GM18498 (cell line): ENCODE measurements at regions not wholly inside any gene's neighbourhood (a gene's known extent, or its start where the extent isn't known, plus 50 kb on each side); places are given as distances from the start of the nearest gene placed in this dataset.
"Not testable (repeated sequence)": the region's sequence is repeated elsewhere in the genome, so short reads cannot be mapped to it uniquely, and the experiment has no call there.

ENCODE experiments used
- ATAC-seq: cut with Tn5 transposase; IDR thresholded peaks from one replicate; pipeline ENCODE4 v1.9.1; 2021; ENCODE audit warnings: mild to moderate bottlenecking, moderate library complexity; ENCODE audit not compliant: unreplicated experiment

GRCh38 chr17:71173991-71174390 lies 946.8 kb upstream of the SOX9 start:
- no peak for ATAC-seq

DNA sequence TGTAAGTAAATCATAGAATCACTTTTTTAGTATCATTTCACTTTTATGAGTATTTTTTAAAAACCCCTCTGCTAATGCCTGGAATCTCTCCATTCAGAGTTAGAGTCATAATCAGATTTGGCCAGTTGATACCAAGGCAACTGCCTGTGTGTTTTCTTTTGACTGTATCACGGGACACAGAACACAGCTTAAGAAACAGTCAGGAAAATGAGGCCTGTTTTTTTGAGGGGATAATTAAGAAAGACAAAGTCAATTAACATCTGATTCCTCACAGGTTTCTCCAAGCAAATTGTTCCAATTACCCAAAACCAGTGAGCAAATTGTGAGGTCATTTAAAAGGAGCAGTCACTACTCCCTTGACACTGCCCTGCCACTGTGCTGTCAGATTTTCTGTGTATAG lies 944.5 kb upstream of the SOX9 start:
- no peak for ATAC-seq

DNA sequence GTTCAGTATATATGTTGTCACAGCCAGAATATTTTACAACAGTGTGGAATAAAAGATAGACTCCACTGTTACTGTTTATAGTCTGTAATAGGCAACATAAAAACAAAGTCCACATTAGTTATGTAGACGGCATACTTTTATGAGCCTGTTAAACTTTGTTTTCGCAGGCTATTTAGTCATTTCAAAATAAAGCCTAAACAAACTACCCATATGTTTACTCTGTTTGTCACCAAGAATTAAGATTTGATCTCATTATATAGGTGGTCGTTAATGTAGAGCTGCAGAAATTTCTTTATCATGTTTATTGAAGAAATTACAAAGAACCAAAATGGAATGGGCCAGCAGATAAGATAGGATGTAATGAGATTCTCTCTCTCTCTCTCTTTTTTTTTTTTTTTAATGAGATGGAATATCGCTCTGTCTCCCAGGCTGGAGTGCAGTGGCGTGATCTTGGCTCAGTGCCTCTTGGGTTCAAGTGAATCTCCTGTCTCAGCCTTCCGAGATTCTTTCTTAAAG lies 943.8 kb upstream of the SOX9 start:
- ATAC-seq: no peak

DNA sequence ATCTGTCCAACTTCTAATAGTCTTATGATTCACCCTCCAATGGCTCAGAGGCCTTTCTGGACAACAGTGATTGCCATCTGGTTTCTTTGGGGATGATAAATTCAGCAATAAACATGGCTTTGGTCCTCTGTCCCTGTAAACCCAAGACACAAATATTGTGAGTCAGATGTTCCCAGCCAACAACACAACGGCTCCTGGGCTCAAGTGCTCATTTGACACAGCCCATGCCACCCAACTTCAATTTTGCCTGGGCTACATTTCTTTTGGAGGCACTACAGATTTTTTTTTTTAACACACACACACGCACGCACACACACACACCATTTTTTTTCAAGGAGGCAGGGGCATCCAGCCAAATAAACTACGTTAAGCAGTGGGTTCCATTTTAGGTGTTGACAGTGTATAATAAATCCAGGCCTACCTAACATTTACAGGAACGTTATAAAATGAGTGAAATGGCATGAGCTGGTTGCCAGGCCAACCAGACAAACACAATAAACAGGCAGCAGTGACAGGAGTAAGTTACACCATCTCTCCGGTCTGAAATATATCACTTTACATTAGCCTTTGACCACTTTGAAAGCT lies 939.9 kb upstream of the SOX9 start:
- no peak for ATAC-seq

GRCh38 chr17:71183066-71183660 lies 937.7 kb upstream of the SOX9 start:
- no peak for ATAC-seq

DNA sequence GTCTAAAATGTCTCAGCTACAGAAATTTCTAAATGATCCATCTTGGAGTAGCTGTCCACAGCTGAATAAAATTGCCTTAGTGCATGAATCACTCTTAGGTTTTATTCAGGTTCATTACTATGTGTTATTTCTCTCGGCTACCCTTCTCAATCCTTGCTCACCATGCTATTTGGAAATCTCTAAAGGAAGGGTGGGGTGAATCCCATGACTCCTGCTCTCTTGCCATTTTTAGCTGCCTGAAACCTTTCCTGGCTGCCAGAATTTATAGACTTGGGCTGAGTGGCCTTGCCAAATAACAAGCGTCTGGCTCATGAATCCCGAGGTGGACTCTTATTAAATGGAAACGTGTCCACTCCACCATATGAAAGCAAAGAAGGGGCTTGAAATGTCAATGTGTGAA lies 936.1 kb upstream of the SOX9 start:
- ATAC-seq: no peak

GRCh38 chr17:71187145-71187878 lies 933.5 kb upstream of the SOX9 start:
- ATAC-seq: no peak

DNA sequence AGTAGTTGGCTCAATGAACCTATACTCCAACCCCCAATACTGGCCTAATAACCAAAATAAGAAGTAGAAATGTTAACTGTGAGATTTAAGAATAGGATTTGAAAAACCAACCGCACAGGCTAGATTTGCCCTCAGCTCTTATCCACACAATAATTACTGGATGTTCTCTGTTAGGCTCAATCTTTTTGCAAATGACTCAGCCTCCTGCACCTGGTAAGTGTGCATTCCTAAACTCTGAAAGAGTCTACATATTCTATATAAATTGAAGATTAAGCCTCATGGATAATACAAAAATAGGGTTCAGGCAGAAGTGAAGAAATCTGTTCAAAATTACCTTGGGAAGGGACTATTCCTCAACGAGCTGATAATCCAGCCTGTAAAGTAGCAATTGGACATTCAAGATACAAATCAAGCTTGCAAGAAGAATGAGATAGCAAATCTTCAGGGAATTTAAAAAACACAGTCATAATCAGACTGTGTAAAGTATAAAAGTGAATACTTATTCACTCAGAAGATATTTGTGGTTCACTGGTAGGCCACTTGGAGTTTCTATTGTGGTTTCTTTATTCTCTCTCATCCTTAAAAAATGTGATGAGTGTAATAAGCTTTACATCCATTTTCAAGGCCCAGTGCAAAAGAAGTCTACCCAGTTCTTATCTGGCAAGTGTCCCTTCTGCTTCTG lies 931.9 kb upstream of the SOX9 start:
- no peak for ATAC-seq

GRCh38 chr17:71189493-71189831 lies 931.4 kb upstream of the SOX9 start:
- ATAC-seq: no peak

- ATAC-seq: no peak
These were observed 928.7 kb upstream of the SOX9 start for GRCh38 chr17:71192039-71192555.

GRCh38 chr17:71192848-71193247 lies 928.0 kb upstream of the SOX9 start:
- ATAC-seq: no peak

DNA sequence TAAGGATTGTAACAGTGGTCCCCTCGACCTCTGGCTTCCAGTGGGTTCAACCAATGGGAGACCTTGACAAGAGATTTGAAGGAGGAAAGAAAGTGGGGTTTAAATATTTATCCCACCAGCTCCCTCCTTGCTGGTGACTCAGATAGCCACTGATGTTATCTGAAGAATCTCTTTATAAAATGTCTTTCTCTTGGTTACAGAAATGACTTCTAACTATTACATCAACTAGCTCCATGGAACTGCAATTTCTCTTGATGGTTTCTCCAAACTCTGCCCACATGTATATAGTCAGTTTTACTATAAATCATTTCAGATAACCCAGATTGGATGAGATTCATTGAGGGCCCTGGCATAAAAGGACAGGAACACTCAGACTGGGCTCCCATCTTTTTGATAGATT lies 920.2 kb upstream of the SOX9 start:
- ATAC-seq: no peak

- no peak for ATAC-seq
These were observed 919.2 kb upstream of the SOX9 start for GRCh38 chr17:71201639-71202038.

- ATAC-seq: no peak
These were observed 918.4 kb upstream of the SOX9 start for GRCh38 chr17:71202449-71202848.

- no peak for ATAC-seq
These were observed 916.9 kb upstream of the SOX9 start for GRCh38 chr17:71203953-71204352.

GRCh38 chr17:71205951-71206350 lies 914.9 kb upstream of the SOX9 start:
- not testable (repeated sequence) for ATAC-seq

DNA sequence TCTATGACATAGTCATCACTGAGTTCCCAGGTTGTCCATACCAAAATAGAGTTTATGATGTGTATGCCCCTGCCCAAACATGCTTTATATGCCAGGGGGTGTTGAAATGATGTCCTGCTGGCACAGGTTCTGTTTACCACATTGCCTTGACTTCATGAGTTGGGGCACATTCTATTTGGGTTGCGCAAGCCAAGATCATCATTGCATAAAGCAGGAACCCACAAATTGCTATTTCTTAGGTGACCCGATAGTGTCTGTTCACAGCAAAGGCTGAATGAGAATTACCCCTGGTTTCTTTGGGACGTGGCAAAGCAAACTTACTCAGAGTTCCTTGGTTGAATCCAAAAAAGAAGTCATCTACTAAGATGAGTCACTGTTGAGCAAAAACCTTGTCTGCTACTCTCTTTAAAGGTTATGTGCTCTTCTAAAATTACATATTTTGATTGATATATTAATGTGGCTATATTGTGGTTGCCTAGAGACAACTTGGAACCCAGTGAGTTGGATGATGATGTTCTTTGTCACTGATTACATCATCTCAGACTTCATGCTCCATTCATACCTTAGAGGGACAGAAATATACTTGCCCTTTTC lies 912.6 kb upstream of the SOX9 start:
- no peak for ATAC-seq

DNA sequence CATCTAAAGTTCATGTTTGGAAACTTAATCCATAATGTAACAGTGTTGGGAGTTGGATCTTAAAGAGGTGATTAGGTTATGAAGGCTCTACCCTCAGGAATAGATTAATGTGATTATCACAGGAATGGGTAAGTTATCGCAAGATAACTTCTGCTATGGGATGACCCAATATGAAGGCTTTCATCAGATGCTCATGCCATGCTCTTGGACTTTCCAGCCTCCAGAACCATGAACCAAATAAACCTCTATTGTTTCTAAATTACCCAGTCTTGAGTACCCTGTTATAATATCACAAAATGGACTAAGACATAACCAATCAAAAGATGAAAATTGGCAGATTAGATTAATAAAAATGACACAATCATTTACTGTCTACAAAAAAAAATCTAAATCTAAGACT lies 906.9 kb upstream of the SOX9 start:
- ATAC-seq: no peak

DNA sequence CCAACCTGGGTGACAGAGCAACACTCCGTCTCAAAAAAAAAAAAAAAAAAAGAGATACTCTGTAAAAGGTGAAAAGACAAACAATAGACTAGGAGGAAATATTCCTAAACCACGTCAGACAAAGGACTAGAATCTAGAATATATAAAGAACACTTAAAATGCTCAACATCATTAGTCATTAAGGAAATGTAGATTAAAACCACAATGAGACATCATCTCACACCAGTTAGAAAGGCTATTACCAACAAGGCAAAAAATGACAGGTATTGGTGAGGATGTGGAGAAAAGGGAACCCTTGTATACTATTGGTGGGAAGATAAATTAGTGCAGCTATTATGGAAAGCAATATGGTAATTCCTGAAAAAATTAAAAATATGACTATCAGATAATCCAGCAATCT lies 903.1 kb upstream of the SOX9 start:
- no peak for ATAC-seq

- no peak for ATAC-seq
These were observed 895.8 kb upstream of the SOX9 start for GRCh38 chr17:71224824-71225575.
